Right ventricle myocardium inferior (tissue), 1 donor: ENCODE measurements at regions not wholly inside any gene's neighbourhood (a gene's known extent, or its start where the extent isn't known, plus 50 kb on each side); places are given as distances from the start of the nearest gene placed in this dataset.
A peak's percentile ranks its signal among the peaks of the same experiment; 100 is the strongest.

ENCODE experiments used
- ATAC-seq: fragments of 200-7000 bp; cut with Tn5 transposase; one replicate; pipeline ENCODE4 v1.9.1; 2020; ENCODE audit warnings: mild to moderate bottlenecking, moderate library complexity
- DNase-seq: peaks from one replicate; pipeline ENCODE4 v3.0.0; 2021; ENCODE audit errors: missing footprints
- intact Hi-C: fragments of 100-400 bp; cut with DNase I; formaldehyde crosslinking; loops from one replicate; pipeline ENCODE4 v1.11.0; 2022
- donor health status: DM: no; HTN: yes; CAD: no; lungs with severe emphysema.

DNA sequence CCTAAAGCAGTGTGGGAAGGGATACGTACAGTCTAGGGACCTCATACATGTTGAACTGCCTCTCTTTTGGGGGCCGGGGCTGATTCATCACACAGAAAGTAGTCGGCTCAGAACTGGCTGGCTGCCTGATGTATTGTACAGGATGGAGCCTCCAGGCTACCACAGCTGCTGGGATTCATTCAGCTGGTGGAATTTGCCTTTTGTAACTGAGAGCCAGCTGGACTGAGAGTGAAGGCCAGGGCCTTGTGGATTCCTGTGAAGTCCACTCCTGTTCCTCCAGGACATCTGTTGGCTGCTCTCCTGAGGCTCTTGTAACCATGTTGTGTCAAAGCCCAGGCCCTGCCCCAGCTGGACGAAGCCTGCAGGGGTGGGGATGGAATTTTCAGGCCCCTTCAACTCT lies 116.3 kb upstream of the PRICKLE1 start:
- intact Hi-C loops: loop anchor here (10.0 kb wide), 2 partner anchors 121 to 221 kb away; partner anchors contain the start of gene PRICKLE1
- DNase-seq (peak; percentile 86), ATAC-seq (peak; percentile 97)

- intact Hi-C loops: loop anchor here (10.0 kb wide), 2 partner anchors 120 to 220 kb away; partner anchors contain the start of gene PRICKLE1
- ATAC-seq (no peak), DNase-seq (no peak)
These were observed 115.4 kb upstream of the PRICKLE1 start for GRCh38 chr12:42704810-42705401.

DNA sequence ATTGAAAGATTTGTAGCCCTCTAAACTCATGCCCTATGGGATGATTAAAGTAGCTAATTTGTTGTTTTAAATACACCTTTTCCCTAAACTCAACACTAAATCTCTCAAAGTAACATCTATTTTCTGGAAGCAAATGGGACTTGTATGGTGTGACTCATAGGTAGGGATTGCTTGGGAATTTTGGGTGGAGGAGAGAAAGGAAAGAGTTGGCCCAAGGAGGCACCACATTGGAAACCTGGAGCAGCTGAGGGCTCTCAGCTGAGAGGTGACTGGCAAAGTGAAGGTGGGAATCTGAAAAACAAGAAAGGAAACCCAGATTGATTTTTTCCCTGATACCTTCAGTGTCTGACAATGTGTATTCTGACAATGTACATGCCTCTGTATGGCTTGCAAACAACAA lies 114.8 kb upstream of the PRICKLE1 start:
- no peak for DNase-seq
- intact Hi-C loops: loop anchor here (10.0 kb wide), 2 partner anchors 120 to 220 kb away; partner anchors contain the start of gene PRICKLE1
- no peak for ATAC-seq

- no peak for DNase-seq
- ATAC-seq: no peak
- intact Hi-C loops: loop anchor here (10.0 kb wide), 2 partner anchors 116 to 216 kb away; partner anchors contain the start of gene PRICKLE1
These were observed 111.5 kb upstream of the PRICKLE1 start for GRCh38 chr12:42701084-42701483.

- DNase-seq (no peak), ATAC-seq (peak; percentile 68)
- intact Hi-C loops: no loop called here
These were observed 108.7 kb upstream of the PRICKLE1 start for GRCh38 chr12:42698213-42698612.

- ATAC-seq: peak; percentile 83
- peak; percentile 78 for DNase-seq
- intact Hi-C loops: no loop called here
These were observed 107.0 kb upstream of the PRICKLE1 start for GRCh38 chr12:42696406-42697149.

DNA sequence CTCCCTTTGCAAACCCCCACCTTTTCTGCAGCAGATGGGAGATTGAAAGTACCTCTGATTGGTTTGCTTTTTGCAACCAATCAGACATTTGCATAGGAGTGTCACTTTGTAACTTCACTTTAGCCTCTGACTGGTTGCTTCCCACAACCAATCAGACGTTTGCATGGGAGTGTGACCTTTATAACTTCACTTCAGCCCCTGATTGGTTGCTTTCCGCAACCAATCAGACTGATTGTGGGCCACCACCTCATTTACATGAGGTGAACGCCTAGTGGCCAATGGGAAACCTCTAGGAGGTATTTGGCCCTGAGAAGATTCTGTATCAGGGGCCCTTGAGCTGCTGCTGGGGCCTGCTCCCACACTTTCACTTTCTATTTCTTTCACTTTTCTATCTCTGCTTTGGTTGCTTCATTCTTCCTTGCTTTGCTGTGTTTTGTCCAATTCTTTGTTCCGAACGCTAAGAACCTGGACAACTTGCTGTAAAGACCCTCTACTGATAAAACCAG lies 106.0 kb upstream of the PRICKLE1 start:
- no peak for ATAC-seq
- no peak for DNase-seq
- intact Hi-C loops: no loop called here

DNA sequence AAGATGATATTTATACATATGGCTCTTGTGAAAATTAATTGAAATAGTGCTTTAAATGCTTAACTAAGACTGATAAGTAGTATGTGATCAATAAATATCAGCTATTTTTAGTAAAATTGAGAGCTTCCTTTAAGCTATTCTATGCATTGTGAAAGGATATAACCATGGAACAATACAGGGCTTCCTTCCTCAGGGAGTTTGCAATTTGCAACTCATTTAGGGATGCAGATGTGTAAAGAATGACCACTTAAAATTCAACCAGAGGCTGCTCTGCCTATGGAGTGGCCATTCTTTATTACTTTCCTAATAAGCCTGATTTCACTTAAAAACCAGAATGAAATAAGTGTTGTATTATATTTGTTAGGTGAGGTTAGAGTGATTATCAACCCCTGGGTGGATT lies 103.2 kb upstream of the PRICKLE1 start:
- intact Hi-C loops: no loop called here
- ATAC-seq (no peak), DNase-seq (no peak)

DNA sequence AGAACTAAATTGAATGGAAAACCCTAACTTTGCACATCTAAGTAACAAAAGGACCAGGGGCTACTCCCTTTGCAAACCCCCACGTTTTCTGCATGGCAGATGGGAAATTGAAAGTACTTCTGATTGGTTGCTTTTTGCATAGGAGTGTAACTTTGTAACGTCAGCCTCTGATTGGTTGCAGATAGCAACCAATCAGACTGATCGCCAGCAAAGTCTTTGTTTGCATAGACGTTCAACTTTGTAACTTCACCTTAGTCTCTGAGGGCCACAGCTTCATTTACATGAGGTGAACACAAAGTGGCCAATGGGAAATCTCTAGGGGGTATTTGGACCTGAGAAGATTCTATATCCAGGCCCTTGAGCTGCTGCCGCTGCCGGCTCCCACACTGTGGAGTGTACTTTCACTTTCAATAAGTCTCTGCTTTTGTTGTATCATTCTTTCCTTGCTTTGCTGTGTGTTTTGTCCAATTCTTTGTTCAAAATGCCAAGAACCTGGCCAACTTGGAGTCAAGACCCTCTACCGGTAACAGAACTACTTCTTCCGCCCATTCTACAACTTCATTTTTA lies 102.5 kb upstream of the PRICKLE1 start:
- DNase-seq (no peak), ATAC-seq (no peak)
- intact Hi-C loops: no loop called here

DNA sequence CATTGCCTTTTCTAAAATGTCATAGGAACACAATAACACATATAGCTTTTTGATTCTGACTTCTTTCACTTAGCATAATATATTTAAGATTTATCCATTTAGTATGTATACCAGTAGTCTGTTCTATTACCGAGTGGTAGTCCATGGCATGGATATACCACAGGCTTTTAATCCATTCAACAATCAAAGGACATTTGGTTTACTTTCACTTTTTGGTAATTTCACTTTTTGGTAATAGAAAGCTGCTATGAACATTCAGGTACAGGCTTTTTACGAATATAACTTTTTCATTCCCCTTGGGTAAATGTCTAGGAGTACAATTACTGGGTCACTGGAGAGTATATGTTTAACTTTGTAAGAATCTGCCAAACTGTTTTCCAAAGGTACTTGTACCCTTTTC lies 100.7 kb upstream of the PRICKLE1 start:
- no peak for ATAC-seq
- DNase-seq: no peak
- intact Hi-C loops: no loop called here

GRCh38 chr12:42689699-42690098 lies 100.2 kb upstream of the PRICKLE1 start:
- DNase-seq: no peak
- no peak for ATAC-seq
- intact Hi-C loops: no loop called here

DNA sequence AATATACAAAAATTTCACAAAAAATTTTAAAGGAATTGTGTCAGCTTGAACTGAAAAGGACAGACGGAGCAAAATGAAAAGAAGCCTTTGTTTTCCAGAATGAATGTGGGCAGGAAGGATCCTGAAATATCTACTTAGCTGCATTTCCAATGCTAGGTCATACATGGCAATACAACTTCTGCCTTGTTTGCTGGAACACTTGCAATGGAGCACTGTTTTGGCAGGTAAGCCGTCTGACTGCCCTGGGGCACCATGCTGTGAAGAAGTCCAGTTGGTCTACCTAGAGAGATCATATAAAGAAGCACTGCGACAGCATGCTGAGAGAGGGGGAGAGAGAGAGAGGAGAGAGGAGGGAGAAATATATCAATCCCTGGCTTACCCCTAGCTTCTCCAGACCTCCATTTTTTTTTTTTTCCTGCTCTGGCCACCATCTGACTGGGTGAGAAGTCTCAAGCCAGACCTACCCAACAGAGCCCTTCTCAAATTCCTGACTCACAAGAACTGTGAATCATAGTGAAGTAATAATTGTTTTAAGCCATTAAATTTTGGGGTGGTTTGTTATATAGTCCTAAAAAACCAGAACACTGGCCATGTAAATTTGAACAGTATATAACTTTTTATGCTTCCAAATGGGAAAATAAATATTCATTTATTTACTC lies 97.1 kb upstream of the PRICKLE1 start:
- DNase-seq (no peak), ATAC-seq (no peak)
- intact Hi-C loops: no loop called here

- intact Hi-C loops: no loop called here
- DNase-seq: no peak
- ATAC-seq: no peak
These were observed 95.2 kb upstream of the PRICKLE1 start for GRCh38 chr12:42684802-42685071.

- intact Hi-C loops: no loop called here
- ATAC-seq (no peak), DNase-seq (no peak)
These were observed 94.6 kb upstream of the PRICKLE1 start for GRCh38 chr12:42683933-42684801.

DNA sequence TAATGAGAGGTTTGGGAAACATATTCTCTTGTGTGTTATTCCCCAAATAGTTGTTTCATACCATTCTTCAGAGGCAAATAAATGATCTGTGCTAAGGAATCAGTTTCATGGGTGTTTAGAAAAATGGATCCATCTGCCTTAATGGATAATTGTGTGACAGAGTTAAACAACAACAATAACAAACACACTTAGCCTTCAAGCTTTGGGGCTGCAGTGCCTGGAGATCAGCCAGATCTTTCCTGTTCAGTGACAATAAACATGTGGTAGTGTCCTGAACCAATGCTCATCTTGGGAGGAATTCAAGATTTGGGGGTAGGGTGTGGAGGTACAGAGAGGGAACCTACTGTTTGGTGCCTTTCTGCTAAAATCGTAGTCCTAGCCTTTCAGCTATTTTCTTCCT lies 93.7 kb upstream of the PRICKLE1 start:
- ATAC-seq: no peak
- DNase-seq: no peak
- intact Hi-C loops: no loop called here

GRCh38 chr12:42679466-42679865 lies 89.9 kb upstream of the PRICKLE1 start:
- no peak for DNase-seq
- no peak for ATAC-seq
- intact Hi-C loops: no loop called here

GRCh38 chr12:42677461-42677860 lies 87.9 kb upstream of the PRICKLE1 start:
- no peak for DNase-seq
- intact Hi-C loops: no loop called here
- no peak for ATAC-seq

GRCh38 chr12:42673535-42673934 lies 84.0 kb upstream of the PRICKLE1 start:
- DNase-seq (no peak), ATAC-seq (no peak)
- intact Hi-C loops: no loop called here

DNA sequence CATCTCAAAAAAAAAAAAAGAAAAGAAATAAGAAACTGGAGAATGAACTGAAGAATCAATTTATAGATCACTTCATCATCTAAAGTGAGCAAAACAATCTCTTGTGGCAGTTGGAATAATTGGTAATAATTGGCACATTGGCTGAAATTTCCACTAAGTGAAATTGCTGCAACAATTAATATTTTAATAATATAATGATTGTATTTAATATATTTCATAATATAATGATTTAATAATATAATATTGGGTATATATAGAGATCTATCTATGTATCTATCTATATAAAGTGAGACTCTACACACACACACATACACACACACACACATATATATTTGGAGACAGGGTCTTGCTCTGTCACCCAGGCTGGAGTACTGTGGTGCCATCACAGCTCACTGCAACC lies 81.2 kb upstream of the PRICKLE1 start:
- intact Hi-C loops: no loop called here
- DNase-seq (no peak), ATAC-seq (no peak)
